ENCODE measurements at regions not wholly inside any gene's neighbourhood (a gene's known extent, or its start where the extent isn't known, plus 50 kb on each side); places are given as distances from the start of the nearest gene placed in this dataset.
"Not testable (repeated sequence)": the region's sequence is repeated elsewhere in the genome, so short reads cannot be mapped to it uniquely, and the experiment has no call there.

DNA sequence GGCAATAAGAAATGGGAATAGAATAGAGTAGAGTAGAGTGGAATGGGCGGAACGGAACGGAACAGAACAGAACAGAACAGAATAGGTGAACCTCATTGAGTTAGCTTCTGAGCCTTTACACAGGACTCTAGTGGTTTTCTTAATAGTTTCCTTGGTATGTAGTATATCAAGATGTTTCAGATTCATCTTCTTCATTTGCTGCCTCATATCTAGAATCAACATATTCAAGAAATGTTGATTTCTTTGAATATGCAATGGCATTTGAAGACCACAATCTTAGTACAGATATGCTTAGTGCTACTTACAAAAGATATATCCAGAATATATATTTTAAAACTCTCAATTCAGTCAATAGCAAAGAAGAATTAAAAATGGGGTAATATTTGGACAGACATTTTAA is 133.8 kb downstream of the TSEN15 start:
- Histone ChIP-seq H3K36me3 (ENCODE audit: control insufficient read depth in 1 of 2, insufficient read depth in 2 of 2, low read length in 2 of 2) (no peaks in the 10 kb centered on the region), H3K9me3 (ENCODE audit: control insufficient read depth in 1 of 2, low read length in 2 of 2) (no peaks in the 10 kb centered on the region), H3K27ac (ENCODE audit: low read length) (no peak overlapping the region), H3K27me3 (ENCODE audit: low read depth, low read length) (no peaks in the 10 kb centered on the region), H3K4me1 (ENCODE audit: control insufficient read depth in 1 of 2, insufficient read depth in 2 of 2, low read length in 2 of 2) (peaks cover 0 to 6% of the 10 kb centered on the region in 2 donors), H3K4me3 (ENCODE audit: low read depth in 1 of 2, low read length in 2 of 2) (no peak overlapping the region)

DNA sequence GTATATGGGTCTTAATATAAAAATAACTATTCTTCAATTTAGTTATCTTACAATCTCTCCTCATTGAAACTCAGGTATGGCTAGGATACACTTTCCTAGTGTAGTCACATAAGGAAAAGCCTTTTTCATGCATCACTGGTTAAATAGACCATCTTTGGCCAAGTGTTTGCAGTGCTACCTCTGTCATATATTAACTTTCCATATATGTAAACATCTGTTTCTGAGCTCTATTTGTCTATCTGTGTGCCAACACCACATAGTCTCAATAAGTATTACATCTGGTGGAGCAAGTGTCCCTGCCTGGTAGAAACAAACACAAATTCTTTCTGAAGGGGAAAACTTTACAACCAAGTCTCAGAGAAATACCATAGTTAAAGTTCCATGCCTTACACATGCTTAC is 134.6 kb downstream of the TSEN15 start:
- no peak overlapping the region for H3K4me3 ChIP-seq (ENCODE audit: low read depth in 1 of 2, low read length in 2 of 2)
- no peaks in the 10 kb centered on the region for H3K27me3 ChIP-seq (ENCODE audit: low read depth, low read length)
- H3K36me3 ChIP-seq (ENCODE audit: control insufficient read depth in 1 of 2, insufficient read depth in 2 of 2, low read length in 2 of 2), result no peaks in the 10 kb centered on the region
- no peak overlapping the region for H3K27ac ChIP-seq (ENCODE audit: low read length)
- H3K4me1 ChIP-seq (ENCODE audit: control insufficient read depth in 1 of 2, insufficient read depth in 2 of 2, low read length in 2 of 2), result peaks cover 4 to 12% of the 10 kb centered on the region in 2 donors
- no peaks in the 10 kb centered on the region for H3K9me3 ChIP-seq (ENCODE audit: control insufficient read depth in 1 of 2, low read length in 2 of 2)

DNA sequence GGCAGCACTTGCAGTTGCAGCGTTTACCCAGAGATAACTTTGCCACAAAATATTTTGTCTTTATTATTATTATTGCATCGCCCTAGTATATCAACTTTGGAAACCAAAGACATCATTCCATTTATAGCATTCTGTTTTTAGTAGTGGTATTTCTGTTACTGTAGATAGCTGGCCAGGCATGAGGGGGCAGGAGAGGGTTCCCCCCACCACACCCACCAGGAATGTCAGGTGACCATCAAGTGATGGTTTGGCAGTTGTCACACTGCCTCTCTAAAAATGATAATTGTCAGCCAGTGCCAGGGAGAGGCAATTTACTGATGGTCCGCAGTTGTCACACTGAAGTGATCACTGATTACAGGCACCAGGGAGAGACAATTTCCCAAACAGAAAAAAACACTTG is 135.6 kb downstream of the TSEN15 start:
- Histone ChIP-seq H3K4me3 (ENCODE audit: low read depth in 1 of 2, low read length in 2 of 2) (no peak overlapping the region), H3K9me3 (ENCODE audit: control insufficient read depth in 1 of 2, low read length in 2 of 2) (no peaks in the 10 kb centered on the region), H3K4me1 (ENCODE audit: control insufficient read depth in 1 of 2, insufficient read depth in 2 of 2, low read length in 2 of 2) (peaks cover 4 to 14% of the 10 kb centered on the region in 2 donors), H3K27ac (ENCODE audit: low read length) (no peak overlapping the region), H3K27me3 (ENCODE audit: low read depth, low read length) (no peaks in the 10 kb centered on the region), H3K36me3 (ENCODE audit: control insufficient read depth in 1 of 2, insufficient read depth in 2 of 2, low read length in 2 of 2) (no peaks in the 10 kb centered on the region)

DNA sequence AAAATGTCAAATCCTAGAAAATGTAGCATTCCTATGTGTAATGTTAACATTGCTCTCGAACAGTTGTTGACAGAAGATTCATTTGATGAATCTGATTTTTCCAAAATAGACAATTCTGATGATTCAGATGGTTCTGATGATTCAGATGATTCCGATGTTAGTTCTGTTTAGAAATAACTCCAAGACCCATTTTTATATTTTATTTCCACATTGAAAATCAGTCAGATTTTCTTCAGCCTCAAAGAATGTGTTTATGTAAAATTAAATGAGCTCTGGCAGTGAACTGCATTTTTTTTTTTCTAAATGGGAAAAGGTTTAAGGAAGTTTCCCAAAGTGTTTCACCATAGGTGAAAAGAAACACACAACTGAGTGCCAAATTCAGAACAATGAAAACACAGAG is 136.5 kb downstream of the TSEN15 start:
- Histone ChIP-seq H3K4me3 (ENCODE audit: low read depth in 1 of 2, low read length in 2 of 2) (no peak overlapping the region), H3K4me1 (ENCODE audit: control insufficient read depth in 1 of 2, insufficient read depth in 2 of 2, low read length in 2 of 2) (peaks cover 4 to 14% of the 10 kb centered on the region in 2 donors), H3K27ac (ENCODE audit: low read length) (no peak overlapping the region), H3K27me3 (ENCODE audit: low read depth, low read length) (no peaks in the 10 kb centered on the region), H3K36me3 (ENCODE audit: control insufficient read depth in 1 of 2, insufficient read depth in 2 of 2, low read length in 2 of 2) (no peaks in the 10 kb centered on the region), H3K9me3 (ENCODE audit: control insufficient read depth in 1 of 2, low read length in 2 of 2) (no peaks in the 10 kb centered on the region)

DNA sequence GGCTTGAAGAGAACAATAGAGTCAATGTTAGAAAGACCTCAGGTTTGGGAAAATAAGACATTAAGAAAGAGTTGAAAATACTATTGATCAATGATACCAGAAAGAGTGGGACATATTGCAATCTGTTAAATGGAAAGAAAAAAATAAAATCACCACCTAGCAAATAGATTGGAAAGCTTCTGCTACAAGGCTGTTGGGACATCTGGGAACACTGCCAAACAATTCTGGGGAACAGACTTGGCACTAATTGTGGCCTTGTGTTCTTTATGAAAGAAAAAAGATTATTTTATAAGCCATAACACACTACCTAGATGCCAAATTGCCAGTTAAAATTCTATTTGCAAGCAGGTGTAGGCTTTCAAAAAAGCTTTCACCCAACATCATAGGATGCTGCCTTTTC is 137.8 kb downstream of the TSEN15 start:
- no peaks in the 10 kb centered on the region for H3K27me3 ChIP-seq (ENCODE audit: low read depth, low read length)
- no peaks in the 10 kb centered on the region for H3K9me3 ChIP-seq (ENCODE audit: control insufficient read depth in 1 of 2, low read length in 2 of 2)
- H3K4me1 ChIP-seq (ENCODE audit: control insufficient read depth in 1 of 2, insufficient read depth in 2 of 2, low read length in 2 of 2), result peaks cover 4 to 20% of the 10 kb centered on the region in 2 donors
- no peaks in the 10 kb centered on the region for H3K36me3 ChIP-seq (ENCODE audit: control insufficient read depth in 1 of 2, insufficient read depth in 2 of 2, low read length in 2 of 2)
- no peak overlapping the region for H3K27ac ChIP-seq (ENCODE audit: low read length)
- H3K4me3 ChIP-seq (ENCODE audit: low read depth in 1 of 2, low read length in 2 of 2), result no peak overlapping the region

DNA sequence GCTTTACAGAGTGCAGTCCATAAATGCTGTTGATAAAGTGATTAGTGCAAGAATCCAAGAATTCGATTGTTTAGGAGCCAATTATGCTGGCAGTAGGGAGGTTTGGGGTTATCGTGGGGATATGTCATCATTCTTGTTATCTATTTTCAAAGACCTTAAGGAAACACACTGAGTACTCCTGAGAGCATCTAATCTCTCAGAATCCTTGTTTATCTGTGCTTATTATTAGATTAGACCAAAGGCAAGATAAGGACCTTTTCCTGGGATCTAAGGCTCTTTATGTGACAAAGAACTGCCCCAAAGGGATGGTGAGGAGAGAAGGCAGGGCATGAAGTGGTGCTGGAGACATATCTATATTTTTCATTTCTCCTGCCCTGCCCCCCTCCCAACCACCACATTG is 139.1 kb downstream of the TSEN15 start:
- Histone ChIP-seq H3K4me1 (ENCODE audit: control insufficient read depth in 1 of 2, insufficient read depth in 2 of 2, low read length in 2 of 2) (peaks cover 4 to 23% of the 10 kb centered on the region in 2 donors), H3K36me3 (ENCODE audit: control insufficient read depth in 1 of 2, insufficient read depth in 2 of 2, low read length in 2 of 2) (no peaks in the 10 kb centered on the region), H3K27me3 (ENCODE audit: low read depth, low read length) (no peaks in the 10 kb centered on the region), H3K9me3 (ENCODE audit: control insufficient read depth in 1 of 2, low read length in 2 of 2) (no peaks in the 10 kb centered on the region), H3K27ac (ENCODE audit: low read length) (no peak overlapping the region), H3K4me3 (ENCODE audit: low read depth in 1 of 2, low read length in 2 of 2) (no peak overlapping the region)

DNA sequence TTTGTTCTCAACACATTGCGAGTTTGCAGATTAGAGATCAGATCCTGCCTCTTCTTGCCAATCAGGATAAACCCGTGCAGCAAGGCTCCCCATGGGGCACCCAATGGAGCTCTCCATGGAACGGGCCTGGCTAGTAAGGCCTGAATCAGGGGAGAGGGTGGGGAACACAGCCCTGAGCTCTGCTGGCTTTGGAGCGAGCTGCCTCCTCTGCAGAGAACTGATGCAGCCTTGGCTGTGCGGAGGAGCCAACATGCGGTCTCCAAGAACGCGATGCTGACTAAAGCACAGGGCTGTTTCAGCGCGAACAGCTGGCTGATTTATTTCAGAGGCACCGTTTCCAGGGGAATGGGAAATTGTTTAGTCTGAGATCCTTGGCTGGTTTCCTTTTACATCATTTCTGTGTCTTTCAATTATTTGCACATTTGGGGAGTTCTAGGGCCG is 139.7 kb downstream of the TSEN15 start:
- no peak overlapping the region for H3K27ac ChIP-seq (ENCODE audit: low read length)
- no peaks in the 10 kb centered on the region for H3K27me3 ChIP-seq (ENCODE audit: low read depth, low read length)
- H3K4me1 ChIP-seq (ENCODE audit: control insufficient read depth in 1 of 2, insufficient read depth in 2 of 2, low read length in 2 of 2), result peaks cover 4 to 23% of the 10 kb centered on the region in 2 donors
- H3K36me3 ChIP-seq (ENCODE audit: control insufficient read depth in 1 of 2, insufficient read depth in 2 of 2, low read length in 2 of 2), result no peaks in the 10 kb centered on the region
- no peak overlapping the region for H3K4me3 ChIP-seq (ENCODE audit: low read depth in 1 of 2, low read length in 2 of 2)
- no peaks in the 10 kb centered on the region for H3K9me3 ChIP-seq (ENCODE audit: control insufficient read depth in 1 of 2, low read length in 2 of 2)

DNA sequence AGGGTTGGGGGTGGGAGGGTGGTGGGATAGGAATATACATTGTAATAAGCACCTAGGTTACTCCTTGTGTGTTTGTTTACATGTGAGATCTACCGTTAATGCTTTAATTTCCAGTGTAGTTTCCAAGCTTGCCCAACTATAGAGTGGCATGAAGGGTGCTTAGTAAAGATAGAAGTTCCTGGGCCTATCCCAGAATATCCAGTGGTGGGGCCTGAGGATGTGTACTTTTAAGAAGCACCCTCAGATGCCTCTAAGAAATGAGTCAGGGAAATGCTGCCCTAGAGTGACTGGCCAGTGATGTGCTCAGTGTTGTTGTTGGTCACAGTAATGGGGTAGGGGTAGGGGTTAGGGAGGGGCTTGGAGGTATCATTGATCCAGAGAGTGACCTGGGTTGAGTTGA is 141.3 kb downstream of the TSEN15 start:
- no peak overlapping the region for H3K27ac ChIP-seq (ENCODE audit: low read length)
- no peaks in the 10 kb centered on the region for H3K9me3 ChIP-seq (ENCODE audit: control insufficient read depth in 1 of 2, low read length in 2 of 2)
- no peak overlapping the region for H3K4me3 ChIP-seq (ENCODE audit: low read depth in 1 of 2, low read length in 2 of 2)
- peaks cover 4 to 23% of the 10 kb centered on the region in 2 donors for H3K4me1 ChIP-seq (ENCODE audit: control insufficient read depth in 1 of 2, insufficient read depth in 2 of 2, low read length in 2 of 2)
- no peaks in the 10 kb centered on the region for H3K27me3 ChIP-seq (ENCODE audit: low read depth, low read length)
- H3K36me3 ChIP-seq (ENCODE audit: control insufficient read depth in 1 of 2, insufficient read depth in 2 of 2, low read length in 2 of 2), result no peaks in the 10 kb centered on the region

DNA sequence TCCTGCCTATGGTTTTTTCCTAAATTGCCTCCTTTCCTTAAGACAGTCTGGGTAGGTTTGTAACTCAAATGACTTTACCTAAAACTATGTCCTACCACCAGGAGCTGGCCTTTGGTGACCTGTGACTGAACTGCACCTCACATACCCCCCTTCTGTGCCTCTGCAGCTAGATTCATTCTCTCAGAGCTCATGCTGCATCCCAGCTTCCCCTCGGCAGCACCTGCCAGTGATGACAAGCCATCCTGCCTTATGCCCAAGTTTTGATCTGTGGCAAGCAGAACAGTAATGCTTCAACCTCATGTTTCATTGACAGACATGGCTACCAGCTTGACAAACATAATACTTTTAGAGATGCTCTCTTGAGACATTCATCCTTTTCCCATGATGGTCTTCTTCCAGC is 141.9 kb downstream of the TSEN15 start:
- Histone ChIP-seq H3K36me3 (ENCODE audit: control insufficient read depth in 1 of 2, insufficient read depth in 2 of 2, low read length in 2 of 2) (no peaks in the 10 kb centered on the region), H3K27me3 (ENCODE audit: low read depth, low read length) (no peaks in the 10 kb centered on the region)

DNA sequence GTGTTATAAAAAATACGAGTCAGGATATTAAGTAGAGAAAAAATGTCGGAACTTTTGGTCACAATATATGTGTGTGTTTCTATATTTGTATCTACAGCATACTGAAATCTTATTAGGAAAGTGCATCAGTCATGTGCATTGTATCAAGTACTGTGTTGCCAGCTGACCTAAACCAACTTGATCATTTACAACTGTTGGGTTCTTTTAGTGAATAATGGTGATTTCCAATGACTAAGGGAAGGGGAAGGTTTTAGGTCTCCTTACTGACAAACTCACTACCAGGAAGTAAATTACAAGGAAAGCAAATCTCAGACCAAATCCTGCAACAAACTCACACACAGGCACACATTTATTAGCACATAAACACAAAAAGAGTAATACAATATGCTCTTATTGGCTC is 142.7 kb downstream of the TSEN15 start:
- Histone ChIP-seq H3K36me3 (ENCODE audit: control insufficient read depth in 1 of 2, insufficient read depth in 2 of 2, low read length in 2 of 2) (no peaks in the 10 kb centered on the region), H3K4me1 (ENCODE audit: control insufficient read depth in 1 of 2, insufficient read depth in 2 of 2, low read length in 2 of 2) (peaks cover 4 to 23% of the 10 kb centered on the region in 2 donors), H3K4me3 (ENCODE audit: low read depth in 1 of 2, low read length in 2 of 2) (no peak overlapping the region), H3K9me3 (ENCODE audit: control insufficient read depth in 1 of 2, low read length in 2 of 2) (no peaks in the 10 kb centered on the region), H3K27ac (ENCODE audit: low read length) (no peak overlapping the region), H3K27me3 (ENCODE audit: low read depth, low read length) (no peaks in the 10 kb centered on the region)

More for the DNA sequence above, 141.9 kb downstream of the TSEN15 start:
- H3K4me3 ChIP-seq (ENCODE audit: low read depth in 1 of 2, low read length in 2 of 2), result no peak overlapping the region
- peaks cover 4 to 23% of the 10 kb centered on the region in 2 donors for H3K4me1 ChIP-seq (ENCODE audit: control insufficient read depth in 1 of 2, insufficient read depth in 2 of 2, low read length in 2 of 2)
- H3K9me3 ChIP-seq (ENCODE audit: control insufficient read depth in 1 of 2, low read length in 2 of 2), result no peaks in the 10 kb centered on the region
- no peak overlapping the region for H3K27ac ChIP-seq (ENCODE audit: low read length)

DNA sequence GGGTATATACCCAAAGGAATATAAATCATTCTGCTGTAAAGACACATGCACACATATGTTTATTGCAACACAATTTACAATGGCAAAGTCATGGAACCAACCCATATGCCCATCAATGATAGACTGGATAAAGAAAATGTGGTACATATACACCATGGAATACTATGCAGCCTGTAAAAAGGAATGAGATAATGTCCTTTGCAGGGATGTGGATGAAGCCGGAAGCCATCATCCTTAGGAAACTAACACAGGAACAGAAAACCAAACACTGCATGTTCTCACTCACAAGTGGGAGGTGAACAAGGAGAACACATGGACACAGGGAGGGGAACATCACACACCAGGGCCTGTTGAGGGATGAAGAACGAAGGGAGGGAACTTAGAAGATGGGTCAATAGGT is 144.2 kb downstream of the TSEN15 start:
- H3K4me3 ChIP-seq (ENCODE audit: low read depth in 1 of 2, low read length in 2 of 2); H3K36me3 ChIP-seq (ENCODE audit: control insufficient read depth in 1 of 2, insufficient read depth in 2 of 2, low read length in 2 of 2); H3K9me3 ChIP-seq (ENCODE audit: control insufficient read depth in 1 of 2, low read length in 2 of 2); H3K27ac ChIP-seq (ENCODE audit: low read length); H3K27me3 ChIP-seq (ENCODE audit: low read depth, low read length): not testable (repeated sequence)
- peaks cover 4 to 16% of the 10 kb centered on the region in 2 donors for H3K4me1 ChIP-seq (ENCODE audit: control insufficient read depth in 1 of 2, insufficient read depth in 2 of 2, low read length in 2 of 2)

DNA sequence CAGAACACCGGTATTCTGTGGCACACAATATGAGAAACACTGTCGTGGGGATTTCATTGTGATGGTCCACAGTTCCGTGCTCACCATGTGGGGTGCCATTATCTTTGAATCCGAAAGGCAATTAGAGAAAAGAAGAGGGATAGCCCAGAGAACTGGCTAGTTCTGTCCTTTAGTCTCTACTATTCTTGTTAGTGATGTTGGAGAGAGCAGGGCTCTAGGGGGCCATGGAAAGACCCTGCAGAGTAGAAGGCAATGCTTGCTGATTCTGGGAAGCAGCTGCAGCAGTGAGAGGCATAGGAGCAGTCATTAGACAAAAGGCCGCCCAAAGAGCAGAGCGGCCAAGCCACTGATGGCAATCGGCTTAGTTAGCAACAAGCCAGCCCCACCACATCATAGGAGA is 146.3 kb downstream of the TSEN15 start:
- Histone ChIP-seq H3K4me3 (ENCODE audit: low read depth in 1 of 2, low read length in 2 of 2) (no peak overlapping the region), H3K4me1 (ENCODE audit: control insufficient read depth in 1 of 2, insufficient read depth in 2 of 2, low read length in 2 of 2) (peaks cover 0 to 10% of the 10 kb centered on the region in 2 donors), H3K36me3 (ENCODE audit: control insufficient read depth in 1 of 2, insufficient read depth in 2 of 2, low read length in 2 of 2) (no peaks in the 10 kb centered on the region), H3K27ac (ENCODE audit: low read length) (no peak overlapping the region), H3K9me3 (ENCODE audit: control insufficient read depth in 1 of 2, low read length in 2 of 2) (no peaks in the 10 kb centered on the region), H3K27me3 (ENCODE audit: low read depth, low read length) (no peaks in the 10 kb centered on the region)
